Right lung (tissue), 2 donors: ENCODE measurements at regions not wholly inside any gene's neighbourhood (a gene's known extent, or its start where the extent isn't known, plus 50 kb on each side); places are given as distances from the start of the nearest gene placed in this dataset.

Experiments used
- DNase-seq, 2 donors: peaks; one replicate each; pipeline ENCODE4 v3.0.0-alpha.2; 2013

GRCh38 chr20:17128206-17128605, 98.6 kb upstream of the PCSK2 start:
- no peak for DNase-seq

- DNase-seq: no peak
Observed at GRCh38 chr20:17129089-17129488, 97.8 kb upstream of the PCSK2 start.

GRCh38 chr20:17137692-17138091, 89.1 kb upstream of the PCSK2 start:
- DNase-seq: no peak

DNA sequence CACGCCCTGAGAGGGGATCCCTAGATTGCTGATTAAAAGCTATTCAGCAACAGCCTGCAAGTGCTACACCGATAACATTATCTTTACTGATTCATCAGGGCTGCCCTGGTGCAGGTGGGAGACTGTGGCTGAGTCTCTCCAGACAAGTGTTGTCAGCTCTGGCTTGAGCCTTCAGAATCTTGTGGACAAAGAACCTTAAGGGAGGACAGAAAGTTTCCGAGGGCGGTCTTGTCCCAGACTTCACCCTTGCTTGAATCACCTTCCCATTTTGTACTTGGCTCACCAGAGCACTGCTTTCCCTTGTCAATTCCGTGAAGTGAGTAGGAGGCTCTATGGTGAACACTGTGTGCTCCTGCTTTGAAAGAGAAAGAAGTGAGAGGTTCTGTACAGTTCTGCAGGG, 88.6 kb upstream of the PCSK2 start:
- DNase-seq: no peak

- DNase-seq: no peak
Observed at GRCh38 chr20:17140894-17141293, 85.9 kb upstream of the PCSK2 start.

DNA sequence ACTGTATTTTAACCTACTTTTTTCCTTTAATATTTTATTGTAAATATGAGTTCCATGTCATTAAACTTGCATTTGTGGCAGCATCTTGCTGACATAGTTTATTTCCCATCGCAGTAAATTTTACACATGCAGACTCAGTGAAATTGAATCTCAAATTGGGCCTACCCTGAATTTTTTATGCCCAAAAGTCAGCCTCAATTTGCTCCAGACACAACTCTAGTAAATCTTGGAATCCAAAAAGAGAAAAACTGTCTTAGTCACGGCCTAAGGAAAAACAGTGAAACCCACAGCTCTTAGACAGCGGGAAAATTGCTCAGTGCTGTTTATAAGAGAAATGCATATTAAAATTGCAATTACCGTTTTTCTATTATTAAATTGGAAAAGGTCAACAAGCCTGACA, 85.3 kb upstream of the PCSK2 start:
- DNase-seq: no peak

DNA sequence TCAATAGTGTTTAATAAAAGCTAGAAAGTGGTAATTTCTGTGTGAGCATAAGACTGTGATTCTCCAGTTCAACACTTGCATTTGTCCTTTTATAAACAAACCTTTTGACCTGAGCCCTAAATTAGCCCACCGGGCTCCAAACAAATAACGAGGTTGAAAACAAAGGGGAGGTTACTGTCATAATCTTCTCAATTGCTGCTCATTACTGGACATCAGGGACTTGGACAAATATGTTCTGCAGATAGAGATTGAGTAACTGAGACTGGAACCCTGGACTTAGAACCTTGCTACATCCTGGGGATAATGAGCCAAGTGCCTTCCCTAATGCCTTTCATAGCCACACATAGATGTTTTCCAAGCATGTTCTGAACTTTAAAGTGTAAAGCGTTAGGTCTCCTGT, 84.2 kb upstream of the PCSK2 start:
- no peak for DNase-seq

- no peak for DNase-seq
Observed at GRCh38 chr20:17150858-17151257, 76.0 kb upstream of the PCSK2 start.

DNA sequence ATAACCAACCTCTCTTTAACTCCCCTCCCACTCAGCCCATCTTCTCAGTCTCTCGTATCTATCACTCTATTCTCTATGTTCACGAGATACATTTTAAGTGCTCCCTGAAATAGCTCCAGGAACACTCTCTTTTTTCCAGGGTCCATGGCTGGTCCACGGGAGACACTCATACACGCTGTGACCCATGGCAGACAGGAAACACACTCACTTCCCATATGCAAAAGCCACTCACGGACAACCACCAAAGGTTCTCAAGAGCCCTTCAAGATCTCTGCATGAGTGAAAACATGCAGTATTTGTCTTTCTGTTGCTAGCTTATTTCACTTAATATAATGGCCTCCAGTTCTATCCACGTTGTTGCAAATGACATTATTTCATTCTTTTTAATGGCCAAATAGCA, 71.4 kb upstream of the PCSK2 start:
- DNase-seq: no peak

DNA sequence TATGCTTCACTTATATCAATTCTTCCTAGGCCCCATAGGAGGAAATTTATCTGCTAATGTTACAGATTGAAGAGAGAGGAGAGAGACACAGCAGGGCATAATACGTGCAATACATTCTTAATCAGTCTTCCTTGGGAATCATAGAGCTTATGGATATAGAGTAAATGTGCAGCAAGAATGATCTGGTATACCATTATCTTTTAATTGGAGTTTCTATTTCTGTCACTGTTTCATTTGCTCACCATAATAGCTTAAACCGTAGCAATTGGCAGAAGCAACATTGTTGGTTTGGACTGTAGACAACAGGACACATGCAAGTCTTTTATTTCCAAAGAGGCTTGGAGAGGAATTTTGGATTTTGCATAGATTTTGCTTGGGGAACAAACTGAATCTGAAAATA, 68.1 kb upstream of the PCSK2 start:
- DNase-seq: no peak

GRCh38 chr20:17161673-17162481, 65.0 kb upstream of the PCSK2 start:
- no peak for DNase-seq

GRCh38 chr20:17168026-17168612, 58.7 kb upstream of the PCSK2 start:
- no peak for DNase-seq

- DNase-seq: no peak
Observed at GRCh38 chr20:17169585-17170136, 57.2 kb upstream of the PCSK2 start.

- DNase-seq: no peak
Observed at GRCh38 chr20:17171746-17172280, 55.0 kb upstream of the PCSK2 start.

GRCh38 chr20:17172836-17173516, 53.9 kb upstream of the PCSK2 start:
- no peak for DNase-seq
